HCT116 (cell line): ENCODE measurements at regions not wholly inside any gene's neighbourhood (a gene's known extent, or its start where the extent isn't known, plus 50 kb on each side); places are given as distances from the start of the nearest gene placed in this dataset.
A peak's percentile ranks its signal among the peaks of the same experiment; 100 is the strongest.

ENCODE experiments used
- ATAC-seq: fragments of 200-7000 bp; cut with Tn5 transposase; 2 replicates; pipeline ENCODE4 v1.9.1; 2020; ENCODE audit warnings: mild to moderate bottlenecking, moderate library complexity
- BruUV-seq: library from RNA; stranded (reverse); fragments of 400-500 nt; replicated peaks from 2 replicates; lab custom pipeline; 2021; lab: Mats Ljungman, UMichigan
- CTCF ChIA-PET: fragments of 300-600 bp; sonication (Branson Sonifier 250); formaldehyde crosslinking; loops from one replicate; lab custom pipeline; 2021; ENCODE audit warnings: antibody characterized with exemption; lab: Charles Lee
- POLR2A ChIA-PET: fragments of 300-600, 350-600 bp; sonication (Branson Sonifier 250); formaldehyde crosslinking; loops from one replicate; lab custom pipeline; 2021; ENCODE audit warnings: antibody characterized with exemption; lab: Charles Lee
- RAD21 ChIA-PET, 2 experiments: fragments of 300-600 bp; sonication (Branson Sonifier 250); formaldehyde crosslinking; loops; one replicate each; lab custom pipeline; 2023; ENCODE audit warnings: low total read pairs in 2 of 2; ENCODE audit not compliant: uncharacterized antibody in 2 of 2, unreplicated experiment in 2 of 2, low non-redundant PET in 1 of 2; lab: Charles Lee
- DNase-seq: peaks from one replicate; pipeline ENCODE4 v3.0.0-alpha.2; 2010; ENCODE audit warnings: low read depth, low spot score
- H2AFZ ChIP-seq: fragments of 200-600 bp; shearing (Covaris generic), sonication (generic); 2 replicates; pipeline ENCODE4 v1.6.1; 2017; ENCODE audit warnings: low read depth, mixed run types, mixed read lengths, antibody characterized with exemption, low read length; ENCODE audit not compliant: poor library complexity, severe bottlenecking
- H3K27ac ChIP-seq: 2 replicates; pipeline ENCODE4 v1.5.1; 2012; ENCODE audit warnings: low read depth, low read length
- H3K27me3 ChIP-seq: fragments of 200-600 bp; sonication (generic); 2 replicates; pipeline ENCODE4 v1.6.1; 2016; ENCODE audit warnings: mixed run types, low read length, mixed read lengths; ENCODE audit not compliant: insufficient read depth
- H3K36me3 ChIP-seq, 2 experiments: fragments of 200-500 bp in 1 of 2; fragments of 200-600 bp in 1 of 2; sonication (Bioruptor generic) in 1 of 2; sonication (generic) in 1 of 2; 2 replicates each; pipeline versions ENCODE4 v1.5.1 to v1.6.1; 2014 to 2016; ENCODE audit warnings: low read length in 2 of 2, inconsistent platforms in 1 of 2, mixed read lengths in 1 of 2, mixed run types in 1 of 2; ENCODE audit not compliant: insufficient read depth in 2 of 2, control insufficient read depth in 1 of 2
- H3K4me1 ChIP-seq, 2 experiments: fragments of 200-600 bp in 1 of 2; sonication (generic) in 1 of 2; 2 replicates each; pipeline versions ENCODE4 v1.5.1 to v1.6.1; 2012 to 2017; ENCODE audit warnings: low read length in 2 of 2, inconsistent platforms in 1 of 2, mild to moderate bottlenecking in 1 of 2, mixed read lengths in 1 of 2, mixed run types in 1 of 2, moderate library complexity in 1 of 2; ENCODE audit not compliant: insufficient read depth in 2 of 2, control insufficient read depth in 1 of 2
- H3K4me2 ChIP-seq: fragments of 200-600 bp; sonication (generic); 2 replicates; pipeline ENCODE4 v1.6.1; 2017; ENCODE audit warnings: mixed run types, low read length, mixed read lengths
- H3K4me3 ChIP-seq, 2 experiments: fragments of 200-600 bp in 1 of 2; sonication (generic) in 1 of 2; replicated peaks in 1 of 2; 2 replicates each; pipeline ENCODE4 v1.5.1; 2011 to 2016; ENCODE audit warnings: low read length in 2 of 2, control low read depth in 1 of 2, low read depth in 1 of 2, mild to moderate bottlenecking in 1 of 2, mixed read lengths in 1 of 2, mixed run types in 1 of 2
- H3K79me2 ChIP-seq: fragments of 200-600 bp; sonication (generic); 2 replicates; pipeline ENCODE4 v1.6.1; 2017; ENCODE audit warnings: mild to moderate bottlenecking, mixed run types, low read length, moderate library complexity, mixed read lengths; ENCODE audit not compliant: insufficient read depth
- H3K9ac ChIP-seq: fragments of 200-600 bp; sonication (generic); 2 replicates; pipeline ENCODE4 v1.6.1; 2016; ENCODE audit warnings: low read length, mixed read lengths
- H3K9me2 ChIP-seq: fragments of 200-600 bp; sonication (generic), shearing (Covaris generic); 2 replicates; pipeline ENCODE4 v1.6.1; 2017; ENCODE audit warnings: mixed run types, mild to moderate bottlenecking, moderate library complexity; ENCODE audit not compliant: insufficient read depth
- H3K9me3 ChIP-seq, 2 experiments: fragments of 200-500 bp in 1 of 2; fragments of 200-600 bp in 1 of 2; sonication (Bioruptor generic) in 1 of 2; sonication (generic) in 1 of 2; 2 replicates each; pipeline ENCODE4 v1.6.1; 2014 to 2017; ENCODE audit warnings: low read length in 2 of 2, mixed read lengths in 2 of 2, inconsistent platforms in 1 of 2, low read depth in 1 of 2, mild to moderate bottlenecking in 1 of 2, mixed run types in 1 of 2, moderate library complexity in 1 of 2; ENCODE audit not compliant: control insufficient read depth in 1 of 2, insufficient read depth in 1 of 2
- H4K20me1 ChIP-seq: fragments of 200-600 bp; sonication (generic), shearing (Covaris generic); 2 replicates; pipeline ENCODE4 v1.6.1; 2017; ENCODE audit warnings: mixed run types, mild to moderate bottlenecking, moderate library complexity; ENCODE audit not compliant: insufficient read depth
- CEBPB ChIP-seq: IDR thresholded peaks from 2 replicates; pipeline ENCODE4 v1.6.1; 2012; ENCODE audit warnings: low read depth
- EGR1 ChIP-seq: IDR thresholded peaks from 2 replicates; pipeline ENCODE4 v1.6.1; 2012; ENCODE audit warnings: low read depth
- FOSL1 ChIP-seq: IDR thresholded peaks from 2 replicates; pipeline ENCODE4 v1.6.1; 2012; ENCODE audit warnings: low read depth
- POLR2AphosphoS5 ChIP-seq: IDR thresholded peaks from 2 replicates; pipeline ENCODE4 v1.6.1; 2011; ENCODE audit warnings: mild to moderate bottlenecking, low read depth, low read length, moderate library complexity
- SIN3A ChIP-seq: IDR thresholded peaks from 2 replicates; pipeline ENCODE4 v1.6.1; 2012; ENCODE audit warnings: low read depth
- TCF7L2 ChIP-seq: IDR thresholded peaks from 2 replicates; pipeline ENCODE4 v1.7.0; 2011; ENCODE audit warnings: borderline replicate concordance, inconsistent platforms; ENCODE audit not compliant: insufficient read depth, insufficient read length; ENCODE audit errors: extremely low read depth
- YY1 ChIP-seq: IDR thresholded peaks from 2 replicates; pipeline ENCODE4 v1.6.1; 2011; ENCODE audit warnings: low read length, low read depth, moderate library complexity, mild to moderate bottlenecking; ENCODE audit not compliant: insufficient replicate concordance; ENCODE audit errors: extremely low read depth
- intact Hi-C: fragments of 100-400 bp; cut with micrococcal nuclease; formaldehyde crosslinking; loops from 2 replicates; pipeline ENCODE4 v1.10.0; 2022
- TF ChIP-seq, protein P1 (sequence below): IDR thresholded peaks from 2 replicates; pipeline ENCODE4 v1.6.1; 2012
- TF ChIP-seq, protein P2 (sequence below), 3 experiments: fragments of 200-600 bp in 1 of 3; sonication (generic) in 1 of 3; IDR thresholded peaks in 2 of 3; conservative IDR thresholded peaks in 1 of 3; 2 replicates each; pipeline ENCODE4 v1.5.1; 2012 to 2017; ENCODE audit warnings: low read depth in 2 of 3, low read length in 2 of 3, antibody characterized with exemption in 1 of 3, borderline replicate concordance in 1 of 3, control low read depth in 1 of 3, mild to moderate bottlenecking in 1 of 3, mixed read lengths in 1 of 3, mixed run types in 1 of 3, moderate library complexity in 1 of 3; ENCODE audit not compliant: insufficient read depth in 1 of 3

DNA sequence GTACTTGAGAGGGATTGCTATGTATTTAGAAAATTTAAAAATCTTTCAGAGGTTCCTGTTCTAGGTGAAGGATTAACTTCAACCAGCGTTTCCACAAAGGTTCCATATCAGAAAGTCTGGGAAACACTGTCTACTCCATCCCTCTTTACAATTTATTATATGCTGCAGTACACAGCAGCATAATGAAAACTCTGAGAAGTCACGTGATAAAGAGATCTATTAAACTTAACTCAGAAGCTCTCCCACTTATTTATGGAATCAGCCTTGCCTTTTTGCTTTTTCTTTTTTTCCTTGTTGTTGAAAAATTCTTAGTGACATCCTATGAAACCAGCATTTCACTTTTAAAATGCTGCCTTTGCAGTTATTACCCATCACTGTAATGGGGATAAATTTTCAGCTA lies 186.2 kb downstream of the ACER2 start:
- no peak overlapping the region for H3K9ac ChIP-seq
- H3K27ac ChIP-seq: no peak overlapping the region
- no peak overlapping the region for H2AFZ ChIP-seq
- RAD21 ChIA-PET: no interaction called here
- TF ChIP-seq SIN3A: no peak
- TF ChIP-seq, protein P1, sequence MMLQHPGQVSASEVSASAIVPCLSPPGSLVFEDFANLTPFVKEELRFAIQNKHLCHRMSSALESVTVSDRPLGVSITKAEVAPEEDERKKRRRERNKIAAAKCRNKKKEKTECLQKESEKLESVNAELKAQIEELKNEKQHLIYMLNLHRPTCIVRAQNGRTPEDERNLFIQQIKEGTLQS: no peak
- H3K9me3 ChIP-seq: no peaks in the 10 kb centered on the region
- BruUV-seq: no TSS peak
- H3K9me2 ChIP-seq: no peaks in the 10 kb centered on the region
- no peak for ATAC-seq
- H3K79me2 ChIP-seq: no peaks in the 10 kb centered on the region
- H3K4me2 ChIP-seq: no peak overlapping the region
- intact Hi-C loops: no loop called here
- H4K20me1 ChIP-seq: no peaks in the 10 kb centered on the region
- no peaks in the 10 kb centered on the region for H3K4me1 ChIP-seq
- CTCF ChIA-PET: no interaction called here
- no peak overlapping the region for H3K4me3 ChIP-seq
- no peaks in the 10 kb centered on the region for H3K36me3 ChIP-seq
- H3K27me3 ChIP-seq: peaks cover 35% of the 10 kb centered on the region
- DNase-seq: no peak
- POLR2A ChIA-PET: no interaction called here

DNA sequence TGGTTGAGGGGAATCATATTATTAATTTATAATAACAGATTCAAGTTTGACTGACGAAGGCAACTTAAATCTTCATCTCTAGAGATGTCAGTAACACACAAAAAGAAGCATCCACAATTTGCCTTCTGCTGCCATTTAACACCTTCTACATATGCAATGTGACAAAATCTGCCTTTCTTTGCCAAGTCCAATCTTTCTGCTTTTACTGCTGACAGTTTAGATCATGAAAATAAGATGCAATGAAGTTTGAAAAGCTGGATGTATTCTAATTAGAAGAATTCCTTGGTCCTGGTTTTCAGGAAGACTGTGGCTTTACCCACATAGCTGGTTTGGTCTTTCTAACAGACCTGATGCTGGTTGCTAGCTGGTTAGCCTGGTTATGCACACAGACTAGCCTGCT lies 178.9 kb downstream of the ACER2 start:
- TF ChIP-seq CEBPB: no peak
- no peak for TF ChIP-seq EGR1
- intact Hi-C loops: no loop called here
- no peak for DNase-seq
- no TSS peak for BruUV-seq
- no peaks in the 10 kb centered on the region for H3K9me2 ChIP-seq
- no peaks in the 10 kb centered on the region for H3K4me1 ChIP-seq
- H3K79me2 ChIP-seq: no peaks in the 10 kb centered on the region
- ChIA-PET CTCF (no interaction called here), POLR2A (no interaction called here), RAD21 (no interaction called here)
- H2AFZ ChIP-seq: no peak overlapping the region
- no peaks in the 10 kb centered on the region for H3K9me3 ChIP-seq
- H3K27ac ChIP-seq: no peak overlapping the region
- no peaks in the 10 kb centered on the region for H3K36me3 ChIP-seq
- no peak overlapping the region for H3K4me2 ChIP-seq
- no peak for ATAC-seq
- no peaks in the 10 kb centered on the region for H4K20me1 ChIP-seq
- H3K9ac ChIP-seq: no peak overlapping the region
- H3K4me3 ChIP-seq: no peak overlapping the region
- peaks cover 24% of the 10 kb centered on the region for H3K27me3 ChIP-seq

DNA sequence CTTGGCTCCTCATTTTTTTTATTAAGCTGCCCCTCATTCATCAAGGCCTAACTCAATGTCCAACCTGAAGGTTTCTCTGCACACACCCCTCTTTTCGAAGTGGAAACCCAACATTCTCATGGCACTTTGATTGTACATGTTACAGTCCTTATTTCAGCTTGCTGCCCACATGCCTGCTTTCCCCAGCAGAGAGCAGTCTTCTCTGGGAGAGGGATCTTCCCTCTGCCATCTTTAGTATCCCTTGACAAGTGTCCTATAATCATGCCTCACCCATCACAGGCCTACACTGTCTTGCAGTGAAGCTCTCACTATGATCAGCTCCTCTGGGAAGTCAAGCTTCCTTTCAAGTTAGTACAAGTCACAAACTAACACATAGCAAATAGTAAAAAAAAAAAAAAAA lies 175.1 kb downstream of the ACER2 start:
- Histone ChIP-seq H3K9me3 (no peaks in the 10 kb centered on the region), H3K27me3 (peaks cover 55% of the 10 kb centered on the region), H3K79me2 (no peaks in the 10 kb centered on the region), H3K4me2 (no peak overlapping the region), H3K36me3 (no peaks in the 10 kb centered on the region), H3K27ac (no peak overlapping the region), H3K9me2 (no peaks in the 10 kb centered on the region), H3K4me1 (no peaks in the 10 kb centered on the region), H4K20me1 (no peaks in the 10 kb centered on the region), H2AFZ (no peak overlapping the region), H3K4me3 (no peak overlapping the region), H3K9ac (no peak overlapping the region)
- CTCF ChIA-PET: no interaction called here
- POLR2A ChIA-PET: no interaction called here
- intact Hi-C loops: no loop called here
- no peak for TF ChIP-seq POLR2AphosphoS5
- no peak for TF ChIP-seq FOSL1
- TF ChIP-seq TCF7L2: no peak
- TF ChIP-seq, protein P2, sequence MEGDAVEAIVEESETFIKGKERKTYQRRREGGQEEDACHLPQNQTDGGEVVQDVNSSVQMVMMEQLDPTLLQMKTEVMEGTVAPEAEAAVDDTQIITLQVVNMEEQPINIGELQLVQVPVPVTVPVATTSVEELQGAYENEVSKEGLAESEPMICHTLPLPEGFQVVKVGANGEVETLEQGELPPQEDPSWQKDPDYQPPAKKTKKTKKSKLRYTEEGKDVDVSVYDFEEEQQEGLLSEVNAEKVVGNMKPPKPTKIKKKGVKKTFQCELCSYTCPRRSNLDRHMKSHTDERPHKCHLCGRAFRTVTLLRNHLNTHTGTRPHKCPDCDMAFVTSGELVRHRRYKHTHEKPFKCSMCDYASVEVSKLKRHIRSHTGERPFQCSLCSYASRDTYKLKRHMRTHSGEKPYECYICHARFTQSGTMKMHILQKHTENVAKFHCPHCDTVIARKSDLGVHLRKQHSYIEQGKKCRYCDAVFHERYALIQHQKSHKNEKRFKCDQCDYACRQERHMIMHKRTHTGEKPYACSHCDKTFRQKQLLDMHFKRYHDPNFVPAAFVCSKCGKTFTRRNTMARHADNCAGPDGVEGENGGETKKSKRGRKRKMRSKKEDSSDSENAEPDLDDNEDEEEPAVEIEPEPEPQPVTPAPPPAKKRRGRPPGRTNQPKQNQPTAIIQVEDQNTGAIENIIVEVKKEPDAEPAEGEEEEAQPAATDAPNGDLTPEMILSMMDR (IDR thresholded peaks at IDR 0.05 in 2 of 3, conservative IDR thresholded peaks at IDR 0.05 in 1 of 3; ENCODE audit: borderline replicate concordance in 1 of 3, insufficient read depth in 1 of 3, low read depth in 2 of 3, low read length in 2 of 3): peak in 1 of 3 experiments; percentile 18; a peak in 2 of 6 replicates
- TF ChIP-seq SIN3A: no peak
- TF ChIP-seq YY1: no peak
- RAD21 ChIA-PET: no interaction called here
- ATAC-seq (peak; percentile 44), DNase-seq (no peak)
- no TSS peak for BruUV-seq
